ENCODE measurements at regions not wholly inside any gene's neighbourhood (a gene's known extent, or its start where the extent isn't known, plus 50 kb on each side); places are given as distances from the start of the nearest gene placed in this dataset.
A peak's percentile ranks its signal among the peaks of the same experiment; 100 is the strongest.
"Not testable (repeated sequence)": the region's sequence is repeated elsewhere in the genome, so short reads cannot be mapped to it uniquely, and the experiment has no call there.

GRCh38 chr17:22099633-22100032, 407.3 kb downstream of the KCNJ18 start:
- H3K4me1 ChIP-seq (ENCODE audit: control insufficient read depth, low read depth, low read length); H3K36me3 ChIP-seq (ENCODE audit: control insufficient read depth, low read depth, low read length); H3K27ac ChIP-seq (ENCODE audit: low read length); H3K9me3 ChIP-seq (ENCODE audit: control insufficient read depth, low read depth, low read length); H3K9ac ChIP-seq (ENCODE audit: low read length); H3K27me3 ChIP-seq (ENCODE audit: control insufficient read depth, insufficient read depth, low read length); H3K4me3 ChIP-seq (ENCODE audit: low read length): not testable (repeated sequence)

DNA sequence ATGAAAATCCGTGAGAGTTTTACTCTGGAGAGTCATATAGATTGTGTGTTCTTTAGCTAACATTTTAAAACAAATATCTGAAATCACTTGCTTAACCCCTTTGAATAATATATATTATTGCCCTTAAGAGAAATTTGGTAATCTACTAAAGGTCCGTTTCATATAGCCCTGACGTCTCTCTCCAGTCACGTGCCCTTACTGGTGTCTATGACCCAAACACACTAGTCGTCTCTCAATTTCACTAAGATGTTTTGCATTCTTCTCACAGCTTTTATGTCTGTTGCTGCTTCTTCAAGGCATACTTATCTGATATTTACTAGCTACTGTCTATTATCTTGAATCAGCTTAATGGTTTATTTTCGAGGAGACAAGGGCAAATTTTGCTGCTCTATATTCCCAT, 409.9 kb downstream of the KCNJ18 start:
- no peak overlapping the region for H3K4me3 ChIP-seq (ENCODE audit: low read length)
- H3K27ac ChIP-seq (ENCODE audit: low read length): no peak overlapping the region
- no peak overlapping the region for H3K9ac ChIP-seq (ENCODE audit: low read length)
- H3K36me3 ChIP-seq (ENCODE audit: control insufficient read depth, low read depth, low read length): no peaks in the 10 kb centered on the region
- no peaks in the 10 kb centered on the region for H3K27me3 ChIP-seq (ENCODE audit: control insufficient read depth, insufficient read depth, low read length)
- H3K9me3 ChIP-seq (ENCODE audit: control insufficient read depth, low read depth, low read length): no peaks in the 10 kb centered on the region
- no peaks in the 10 kb centered on the region for H3K4me1 ChIP-seq (ENCODE audit: control insufficient read depth, low read depth, low read length)

DNA sequence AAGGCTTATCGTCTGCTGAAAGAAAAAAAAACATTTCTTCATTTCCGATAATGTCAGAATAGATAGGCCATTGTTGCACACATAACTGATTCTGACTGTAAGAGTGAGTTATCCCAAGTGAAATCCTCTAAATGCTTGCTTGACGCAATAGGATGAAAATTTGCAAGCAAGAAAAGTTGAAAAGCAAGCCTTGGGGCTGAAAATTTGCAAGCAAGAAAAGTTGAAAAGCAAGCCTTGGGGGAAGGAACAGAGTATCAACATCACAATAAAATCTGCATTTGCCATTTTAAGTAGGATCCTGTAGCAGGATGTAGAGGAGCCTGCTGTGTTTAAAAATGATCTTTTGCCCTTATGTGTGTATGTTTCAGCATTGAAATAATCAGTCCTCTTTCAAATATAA, 424.4 kb downstream of the KCNJ18 start:
- Histone ChIP-seq H3K27ac (ENCODE audit: low read length) (peak overlapping the region; percentile 87), H3K4me3 (ENCODE audit: low read length) (peak overlapping the region; percentile 27), H3K4me1 (ENCODE audit: control insufficient read depth, low read depth, low read length) (peaks cover 22% of the 10 kb centered on the region), H3K9ac (ENCODE audit: low read length) (peak overlapping the region; percentile 54)
- H3K27me3 ChIP-seq (ENCODE audit: control insufficient read depth, insufficient read depth, low read length); H3K9me3 ChIP-seq (ENCODE audit: control insufficient read depth, low read depth, low read length); H3K36me3 ChIP-seq (ENCODE audit: control insufficient read depth, low read depth, low read length): not testable (repeated sequence)

DNA sequence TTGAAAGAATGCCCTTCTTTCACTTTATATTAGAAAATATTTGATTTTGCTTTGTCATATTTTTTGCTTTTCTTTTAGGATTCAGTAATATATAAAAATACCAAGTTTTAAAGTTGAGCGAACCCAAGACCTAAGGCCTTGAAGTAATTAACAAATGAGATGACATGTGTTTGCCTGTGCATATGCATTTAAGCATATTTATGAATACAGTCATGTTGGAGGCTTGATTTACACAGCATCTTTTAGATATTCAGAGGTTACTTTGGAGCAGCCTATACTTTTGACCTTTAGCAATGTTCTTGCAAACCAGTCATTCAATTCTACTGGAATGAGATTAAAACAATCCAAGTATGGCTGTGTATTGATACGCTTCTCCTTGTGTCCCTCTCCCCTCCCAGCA, 425.1 kb downstream of the KCNJ18 start:
- not testable (repeated sequence) for H3K36me3 ChIP-seq (ENCODE audit: control insufficient read depth, low read depth, low read length); H3K27me3 ChIP-seq (ENCODE audit: control insufficient read depth, insufficient read depth, low read length); H3K9me3 ChIP-seq (ENCODE audit: control insufficient read depth, low read depth, low read length)
- H3K4me1 ChIP-seq (ENCODE audit: control insufficient read depth, low read depth, low read length): peaks cover 22% of the 10 kb centered on the region
- peak overlapping the region; percentile 54 for H3K9ac ChIP-seq (ENCODE audit: low read length)
- H3K4me3 ChIP-seq (ENCODE audit: low read length): peak overlapping the region; percentile 27
- peak overlapping the region; percentile 71 for H3K27ac ChIP-seq (ENCODE audit: low read length)

DNA sequence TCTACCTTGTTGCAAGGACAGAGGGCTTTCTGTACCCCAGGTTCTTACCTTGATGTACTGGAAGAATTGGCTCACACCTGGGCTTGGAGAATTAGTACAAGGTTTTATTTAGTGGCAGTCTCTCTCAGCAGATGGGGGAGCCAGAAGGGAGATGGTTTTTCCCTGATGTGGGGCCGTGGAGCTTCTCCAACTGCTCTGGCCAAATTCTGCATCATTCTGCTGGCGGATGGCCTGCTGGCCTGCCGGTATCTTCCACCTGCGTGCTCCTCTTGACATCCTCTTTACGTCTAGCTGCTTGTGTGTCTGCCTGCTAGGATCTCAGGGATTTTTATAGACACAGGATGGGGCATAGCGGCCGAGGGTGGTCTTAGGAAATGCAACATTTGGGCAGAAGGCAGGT, 426.7 kb downstream of the KCNJ18 start:
- peaks cover 22% of the 10 kb centered on the region for H3K4me1 ChIP-seq (ENCODE audit: control insufficient read depth, low read depth, low read length)
- not testable (repeated sequence) for H3K36me3 ChIP-seq (ENCODE audit: control insufficient read depth, low read depth, low read length); H3K27ac ChIP-seq (ENCODE audit: low read length); H3K9me3 ChIP-seq (ENCODE audit: control insufficient read depth, low read depth, low read length); H3K4me3 ChIP-seq (ENCODE audit: low read length); H3K9ac ChIP-seq (ENCODE audit: low read length); H3K27me3 ChIP-seq (ENCODE audit: control insufficient read depth, insufficient read depth, low read length)

DNA sequence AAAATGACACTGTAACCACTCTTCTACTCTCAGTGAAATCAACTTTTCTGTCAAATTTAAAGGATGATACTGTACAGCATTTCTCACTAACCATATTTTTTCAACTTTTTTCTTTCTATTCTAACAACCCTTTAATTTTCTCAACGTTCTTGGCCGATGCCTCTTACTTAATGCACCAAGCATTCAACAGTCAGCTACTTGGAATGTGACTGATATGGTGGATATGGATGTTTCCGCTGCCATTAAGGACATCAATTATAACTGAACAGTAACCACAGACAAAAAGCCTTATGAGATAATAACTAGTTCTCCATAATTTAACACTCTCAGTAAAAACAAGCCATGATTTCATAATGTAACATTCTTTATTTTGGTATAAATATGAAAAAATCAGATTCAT, 427.4 kb downstream of the KCNJ18 start:
- not testable (repeated sequence) for H3K4me3 ChIP-seq (ENCODE audit: low read length); H3K9me3 ChIP-seq (ENCODE audit: control insufficient read depth, low read depth, low read length); H3K36me3 ChIP-seq (ENCODE audit: control insufficient read depth, low read depth, low read length); H3K27me3 ChIP-seq (ENCODE audit: control insufficient read depth, insufficient read depth, low read length); H3K9ac ChIP-seq (ENCODE audit: low read length); H3K27ac ChIP-seq (ENCODE audit: low read length)
- H3K4me1 ChIP-seq (ENCODE audit: control insufficient read depth, low read depth, low read length): peaks cover 22% of the 10 kb centered on the region

DNA sequence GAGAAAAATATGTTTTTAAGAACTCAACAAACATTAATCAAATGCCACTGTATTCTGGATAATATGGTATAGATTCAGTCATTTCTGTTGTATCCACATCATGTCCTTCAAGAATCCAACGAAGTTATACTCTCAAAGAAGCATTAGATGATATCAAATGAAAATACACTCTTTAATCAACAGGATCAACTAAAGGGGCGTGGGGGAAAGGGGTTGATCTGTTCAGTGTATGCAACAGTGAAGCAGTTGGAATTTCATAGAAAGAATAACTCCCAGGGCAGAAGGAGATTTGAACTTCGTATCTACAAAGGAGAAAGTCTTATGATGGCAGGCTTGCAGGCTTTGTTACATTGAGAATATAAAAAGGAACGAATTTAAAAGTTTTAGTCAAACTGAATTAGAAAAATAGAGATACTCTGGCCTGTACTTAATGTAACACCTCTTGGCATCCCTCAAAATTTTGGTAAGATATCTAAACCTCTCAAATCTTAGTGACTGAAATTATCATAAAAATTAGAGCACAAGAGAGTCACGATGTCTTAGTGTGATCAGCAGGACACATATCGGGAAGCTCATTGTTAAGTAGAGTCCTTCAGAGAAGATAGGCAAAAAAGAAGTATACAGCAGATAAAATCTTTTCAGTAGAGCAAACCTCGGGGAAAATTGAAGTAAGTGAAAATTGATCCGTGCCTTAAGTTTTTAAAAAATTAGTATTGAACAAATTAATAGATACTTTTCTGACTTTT, 431.4 kb downstream of the KCNJ18 start:
- Histone ChIP-seq H3K9ac (ENCODE audit: low read length) (no peak overlapping the region), H3K9me3 (ENCODE audit: control insufficient read depth, low read depth, low read length) (peaks cover 16% of the 10 kb centered on the region), H3K4me3 (ENCODE audit: low read length) (no peak overlapping the region), H3K27ac (ENCODE audit: low read length) (no peak overlapping the region), H3K36me3 (ENCODE audit: control insufficient read depth, low read depth, low read length) (no peaks in the 10 kb centered on the region), H3K4me1 (ENCODE audit: control insufficient read depth, low read depth, low read length) (no peaks in the 10 kb centered on the region), H3K27me3 (ENCODE audit: control insufficient read depth, insufficient read depth, low read length) (no peaks in the 10 kb centered on the region)

GRCh38 chr17:22128171-22128570, 435.8 kb downstream of the KCNJ18 start:
- Histone ChIP-seq H3K27ac (ENCODE audit: low read length) (no peak overlapping the region), H3K9me3 (ENCODE audit: control insufficient read depth, low read depth, low read length) (peaks cover 41% of the 10 kb centered on the region)

DNA sequence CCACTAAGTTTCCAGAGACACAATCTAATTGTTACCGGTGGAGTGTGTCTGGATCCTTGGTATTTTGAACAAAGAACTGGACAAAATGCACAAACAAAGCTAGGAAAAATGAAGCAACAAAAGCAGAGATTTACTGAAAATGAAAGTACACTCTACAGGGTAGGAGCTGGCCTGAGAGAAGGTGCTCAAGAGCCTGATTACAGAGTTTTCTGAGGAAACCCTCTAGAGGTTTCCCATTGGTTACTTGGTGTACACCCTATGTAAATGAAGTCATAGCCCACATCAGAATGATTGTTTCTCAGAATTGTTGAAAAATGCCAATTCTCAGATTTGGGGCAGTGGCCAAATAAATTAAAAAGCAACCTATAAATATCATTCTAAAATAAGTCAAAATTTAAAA, 436.4 kb downstream of the KCNJ18 start:
- H3K4me1 ChIP-seq (ENCODE audit: control insufficient read depth, low read depth, low read length): no peaks in the 10 kb centered on the region
- no peak overlapping the region for H3K4me3 ChIP-seq (ENCODE audit: low read length)
- no peaks in the 10 kb centered on the region for H3K36me3 ChIP-seq (ENCODE audit: control insufficient read depth, low read depth, low read length)
- no peak overlapping the region for H3K9ac ChIP-seq (ENCODE audit: low read length)
- peaks cover 41% of the 10 kb centered on the region for H3K9me3 ChIP-seq (ENCODE audit: control insufficient read depth, low read depth, low read length)
- H3K27me3 ChIP-seq (ENCODE audit: control insufficient read depth, insufficient read depth, low read length): no peaks in the 10 kb centered on the region
- no peak overlapping the region for H3K27ac ChIP-seq (ENCODE audit: low read length)

More at GRCh38 chr17:22128171-22128570, 435.8 kb downstream of the KCNJ18 start:
- no peak overlapping the region for H3K9ac ChIP-seq (ENCODE audit: low read length)
- H3K36me3 ChIP-seq (ENCODE audit: control insufficient read depth, low read depth, low read length): no peaks in the 10 kb centered on the region
- H3K4me1 ChIP-seq (ENCODE audit: control insufficient read depth, low read depth, low read length): no peaks in the 10 kb centered on the region
- H3K4me3 ChIP-seq (ENCODE audit: low read length): no peak overlapping the region
- no peaks in the 10 kb centered on the region for H3K27me3 ChIP-seq (ENCODE audit: control insufficient read depth, insufficient read depth, low read length)

GRCh38 chr17:22129920-22130319, 437.6 kb downstream of the KCNJ18 start:
- H3K4me1 ChIP-seq (ENCODE audit: control insufficient read depth, low read depth, low read length); H3K27ac ChIP-seq (ENCODE audit: low read length); H3K4me3 ChIP-seq (ENCODE audit: low read length); H3K9ac ChIP-seq (ENCODE audit: low read length); H3K36me3 ChIP-seq (ENCODE audit: control insufficient read depth, low read depth, low read length); H3K27me3 ChIP-seq (ENCODE audit: control insufficient read depth, insufficient read depth, low read length): not testable (repeated sequence)
- peaks cover 43% of the 10 kb centered on the region for H3K9me3 ChIP-seq (ENCODE audit: control insufficient read depth, low read depth, low read length)

DNA sequence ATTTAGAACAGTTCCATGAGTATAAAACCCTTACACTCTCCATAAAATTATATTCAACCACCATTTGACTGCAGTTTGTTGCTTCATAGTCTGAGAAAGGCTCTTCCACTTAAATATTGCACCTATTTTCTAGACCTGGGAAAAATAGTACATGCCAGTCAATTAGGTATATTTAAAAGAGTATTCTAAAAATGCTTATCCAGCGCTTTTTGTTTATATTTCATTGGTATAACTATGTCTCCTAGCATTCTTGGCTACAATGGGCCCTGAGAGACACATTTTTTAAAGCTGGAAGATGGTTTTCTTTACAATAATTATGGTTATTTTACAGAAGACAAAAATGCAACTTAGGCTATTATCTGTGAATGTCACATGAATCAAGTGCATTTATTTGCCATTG, 439.4 kb downstream of the KCNJ18 start:
- H3K27me3 ChIP-seq (ENCODE audit: control insufficient read depth, insufficient read depth, low read length): no peaks in the 10 kb centered on the region
- H3K27ac ChIP-seq (ENCODE audit: low read length): no peak overlapping the region
- H3K36me3 ChIP-seq (ENCODE audit: control insufficient read depth, low read depth, low read length): no peaks in the 10 kb centered on the region
- peaks cover 60% of the 10 kb centered on the region for H3K9me3 ChIP-seq (ENCODE audit: control insufficient read depth, low read depth, low read length)
- no peak overlapping the region for H3K9ac ChIP-seq (ENCODE audit: low read length)
- H3K4me1 ChIP-seq (ENCODE audit: control insufficient read depth, low read depth, low read length): no peaks in the 10 kb centered on the region
- no peak overlapping the region for H3K4me3 ChIP-seq (ENCODE audit: low read length)

- Histone ChIP-seq H3K4me1 (ENCODE audit: control insufficient read depth, low read depth, low read length) (no peaks in the 10 kb centered on the region), H3K9me3 (ENCODE audit: control insufficient read depth, low read depth, low read length) (peaks cover 56% of the 10 kb centered on the region), H3K4me3 (ENCODE audit: low read length) (no peak overlapping the region), H3K27ac (ENCODE audit: low read length) (no peak overlapping the region), H3K9ac (ENCODE audit: low read length) (no peak overlapping the region), H3K27me3 (ENCODE audit: control insufficient read depth, insufficient read depth, low read length) (no peaks in the 10 kb centered on the region), H3K36me3 (ENCODE audit: control insufficient read depth, low read depth, low read length) (no peaks in the 10 kb centered on the region)
These were observed 446.6 kb downstream of the KCNJ18 start for GRCh38 chr17:22138861-22139469.
